ENCODE measurements at regions not wholly inside any gene's neighbourhood (a gene's known extent, or its start where the extent isn't known, plus 50 kb on each side); places are given as distances from the start of the nearest gene placed in this dataset.
"Not testable (repeated sequence)": the region's sequence is repeated elsewhere in the genome, so short reads cannot be mapped to it uniquely, and the experiment has no call there.

GRCh38 chr10:81367132-81367531 lies 507.9 kb upstream of the NRG3 start:
- H3K9me3 Mint-ChIP-seq: no peaks in the 10 kb centered on the region
- intact Hi-C loops (cut with micrococcal nuclease): no loop called here
- no peaks in the 10 kb centered on the region for H3K27me3 Mint-ChIP-seq (ENCODE audit: insufficient read depth)
- no peak overlapping the region for H3K4me3 Mint-ChIP-seq
- no peak overlapping the region for H3K27ac Mint-ChIP-seq
- no peaks in the 10 kb centered on the region for H3K36me3 Mint-ChIP-seq (ENCODE audit: low read depth)
- no peak for DNase-seq (ENCODE audit: low spot score)
- H3K4me1 Mint-ChIP-seq (ENCODE audit: low read depth): no peaks in the 10 kb centered on the region

- Mint-ChIP-seq H3K27ac (no peak overlapping the region), H3K27me3 (ENCODE audit: insufficient read depth) (no peaks in the 10 kb centered on the region), H3K4me3 (no peak overlapping the region), H3K36me3 (ENCODE audit: low read depth) (no peaks in the 10 kb centered on the region), H3K9me3 (no peaks in the 10 kb centered on the region), H3K4me1 (ENCODE audit: low read depth) (no peaks in the 10 kb centered on the region)
- intact Hi-C loops (cut with micrococcal nuclease): no loop called here
- DNase-seq (ENCODE audit: low spot score): no peak
These were observed 488.2 kb upstream of the NRG3 start for GRCh38 chr10:81386817-81387216.

GRCh38 chr10:81403451-81403850 lies 471.5 kb upstream of the NRG3 start:
- DNase-seq (ENCODE audit: low spot score): no peak
- Mint-ChIP-seq H3K27ac (no peak overlapping the region), H3K4me3 (no peak overlapping the region), H3K36me3 (ENCODE audit: low read depth) (no peaks in the 10 kb centered on the region), H3K27me3 (ENCODE audit: insufficient read depth) (no peaks in the 10 kb centered on the region), H3K4me1 (ENCODE audit: low read depth) (no peaks in the 10 kb centered on the region), H3K9me3 (no peaks in the 10 kb centered on the region)
- intact Hi-C loops (cut with micrococcal nuclease): no loop called here

GRCh38 chr10:81405399-81405798 lies 469.6 kb upstream of the NRG3 start:
- DNase-seq (ENCODE audit: low spot score): no peak
- H3K9me3 Mint-ChIP-seq: no peaks in the 10 kb centered on the region
- H3K27ac Mint-ChIP-seq: no peak overlapping the region
- no peaks in the 10 kb centered on the region for H3K4me1 Mint-ChIP-seq (ENCODE audit: low read depth)
- H3K27me3 Mint-ChIP-seq (ENCODE audit: insufficient read depth): no peaks in the 10 kb centered on the region
- H3K36me3 Mint-ChIP-seq (ENCODE audit: low read depth): no peaks in the 10 kb centered on the region
- H3K4me3 Mint-ChIP-seq: no peak overlapping the region
- intact Hi-C loops (cut with micrococcal nuclease): no loop called here

GRCh38 chr10:81414038-81414437 lies 461.0 kb upstream of the NRG3 start:
- Mint-ChIP-seq H3K36me3 (ENCODE audit: low read depth) (no peaks in the 10 kb centered on the region), H3K27me3 (ENCODE audit: insufficient read depth) (no peaks in the 10 kb centered on the region), H3K9me3 (peaks cover 4% of the 10 kb centered on the region), H3K27ac (no peak overlapping the region), H3K4me1 (ENCODE audit: low read depth) (no peaks in the 10 kb centered on the region), H3K4me3 (no peak overlapping the region)
- DNase-seq (ENCODE audit: low spot score): no peak
- intact Hi-C loops (cut with micrococcal nuclease): no loop called here

GRCh38 chr10:81426722-81427121 lies 448.3 kb upstream of the NRG3 start:
- Mint-ChIP-seq H3K27me3 (ENCODE audit: insufficient read depth) (no peaks in the 10 kb centered on the region), H3K36me3 (ENCODE audit: low read depth) (no peaks in the 10 kb centered on the region), H3K4me1 (ENCODE audit: low read depth) (no peaks in the 10 kb centered on the region), H3K27ac (no peak overlapping the region), H3K4me3 (no peak overlapping the region), H3K9me3 (no peaks in the 10 kb centered on the region)
- intact Hi-C loops (cut with micrococcal nuclease): no loop called here
- no peak for DNase-seq (ENCODE audit: low spot score)

- Mint-ChIP-seq H3K9me3 (no peaks in the 10 kb centered on the region), H3K4me3 (no peak overlapping the region), H3K36me3 (ENCODE audit: low read depth) (no peaks in the 10 kb centered on the region), H3K27ac (no peak overlapping the region), H3K27me3 (ENCODE audit: insufficient read depth) (no peaks in the 10 kb centered on the region), H3K4me1 (ENCODE audit: low read depth) (no peaks in the 10 kb centered on the region)
- intact Hi-C loops (cut with micrococcal nuclease): no loop called here
- no peak for DNase-seq (ENCODE audit: low spot score)
These were observed 446.4 kb upstream of the NRG3 start for GRCh38 chr10:81428456-81429134.

GRCh38 chr10:81439445-81439844 lies 435.5 kb upstream of the NRG3 start:
- no peak overlapping the region for H3K4me3 Mint-ChIP-seq
- H3K27me3 Mint-ChIP-seq (ENCODE audit: insufficient read depth): no peaks in the 10 kb centered on the region
- H3K27ac Mint-ChIP-seq: no peak overlapping the region
- no peaks in the 10 kb centered on the region for H3K36me3 Mint-ChIP-seq (ENCODE audit: low read depth)
- DNase-seq (ENCODE audit: low spot score): no peak
- intact Hi-C loops (cut with micrococcal nuclease): no loop called here
- H3K9me3 Mint-ChIP-seq: peaks cover under 1% of the 10 kb centered on the region
- H3K4me1 Mint-ChIP-seq (ENCODE audit: low read depth): no peaks in the 10 kb centered on the region

- H3K27me3 Mint-ChIP-seq (ENCODE audit: insufficient read depth); H3K4me3 Mint-ChIP-seq; DNase-seq (ENCODE audit: low spot score); H3K27ac Mint-ChIP-seq; intact Hi-C loops (cut with micrococcal nuclease); H3K36me3 Mint-ChIP-seq (ENCODE audit: low read depth); H3K4me1 Mint-ChIP-seq (ENCODE audit: low read depth); H3K9me3 Mint-ChIP-seq: not testable (repeated sequence)
These were observed 433.4 kb upstream of the NRG3 start for GRCh38 chr10:81441624-81442023.

- H3K4me1 Mint-ChIP-seq (ENCODE audit: low read depth): no peaks in the 10 kb centered on the region
- no peaks in the 10 kb centered on the region for H3K36me3 Mint-ChIP-seq (ENCODE audit: low read depth)
- intact Hi-C loops (cut with micrococcal nuclease): no loop called here
- DNase-seq (ENCODE audit: low spot score): no peak
- no peak overlapping the region for H3K27ac Mint-ChIP-seq
- H3K4me3 Mint-ChIP-seq: no peak overlapping the region
- H3K27me3 Mint-ChIP-seq (ENCODE audit: insufficient read depth): no peaks in the 10 kb centered on the region
- H3K9me3 Mint-ChIP-seq: peaks cover 4% of the 10 kb centered on the region
These were observed 430.6 kb upstream of the NRG3 start for GRCh38 chr10:81444242-81444929.

- intact Hi-C loops (cut with micrococcal nuclease): no loop called here
- no peak for DNase-seq (ENCODE audit: low spot score)
- Mint-ChIP-seq H3K9me3 (no peaks in the 10 kb centered on the region), H3K4me3 (no peak overlapping the region), H3K36me3 (ENCODE audit: low read depth) (no peaks in the 10 kb centered on the region), H3K27ac (no peak overlapping the region), H3K27me3 (ENCODE audit: insufficient read depth) (no peaks in the 10 kb centered on the region), H3K4me1 (ENCODE audit: low read depth) (no peaks in the 10 kb centered on the region)
These were observed 424.3 kb upstream of the NRG3 start for GRCh38 chr10:81450651-81451050.

GRCh38 chr10:81472927-81473470 lies 402.0 kb upstream of the NRG3 start:
- Mint-ChIP-seq H3K27me3 (ENCODE audit: insufficient read depth) (no peaks in the 10 kb centered on the region), H3K36me3 (ENCODE audit: low read depth) (no peaks in the 10 kb centered on the region), H3K4me1 (ENCODE audit: low read depth) (no peaks in the 10 kb centered on the region), H3K9me3 (no peaks in the 10 kb centered on the region), H3K4me3 (no peak overlapping the region), H3K27ac (no peak overlapping the region)
- DNase-seq (ENCODE audit: low spot score): no peak
- intact Hi-C loops (cut with micrococcal nuclease): no loop called here

GRCh38 chr10:81473755-81474154 lies 401.2 kb upstream of the NRG3 start:
- Mint-ChIP-seq H3K36me3 (ENCODE audit: low read depth) (no peaks in the 10 kb centered on the region), H3K27me3 (ENCODE audit: insufficient read depth) (no peaks in the 10 kb centered on the region), H3K4me3 (no peak overlapping the region), H3K9me3 (no peaks in the 10 kb centered on the region), H3K27ac (no peak overlapping the region), H3K4me1 (ENCODE audit: low read depth) (no peaks in the 10 kb centered on the region)
- no peak for DNase-seq (ENCODE audit: low spot score)
- intact Hi-C loops (cut with micrococcal nuclease): no loop called here

Data from activated T-helper 1 cell treated with anti-CD3 and anti-CD28 coated beads, Interleukin-12 subunit alpha, Interleukin-12 subunit beta, Interleukin-2, Interleukin-4 antibody, amounts not matched to agents 30 ng/mL and 10 ng/mL and 1 ng/mL, durations not matched to agents 14 hours and 24 hours and 36 hours (primary cell).